ENCODE measurements at regions not wholly inside any gene's neighbourhood (a gene's known extent, or its start where the extent isn't known, plus 50 kb on each side); places are given as distances from the start of the nearest gene placed in this dataset.

- Histone ChIP-seq H3K4me3 (no peak overlapping the region), H3K4me1 (no peaks in the 10 kb centered on the region), H3K27ac (no peak overlapping the region), H3K4me2 (no peak overlapping the region), H3K9me3 (no peaks in the 10 kb centered on the region)
- ChIA-PET CTCF (no interaction called here), POLR2A (no interaction called here)
- TF ChIP-seq MAX (IDR thresholded peaks at IDR 0.05): no peak
- TF ChIP-seq HDAC2 (IDR thresholded peaks at IDR 0.05): no peak
- no peak for TF ChIP-seq FOSB (CRISPR knock-in tag; IDR thresholded peaks at IDR 0.05)
- TF ChIP-seq HOXA7 (CRISPR knock-in tag; IDR thresholded peaks at IDR 0.05): no peak
- no peak for TF ChIP-seq POLR2A (IDR thresholded peaks at IDR 0.05; ENCODE audit: low read length)
- TF ChIP-seq HES2 (IDR thresholded peaks at IDR 0.05): no peak
- TF ChIP-seq JUN (IDR thresholded peaks at IDR 0.05): no peak
- no peak for TF ChIP-seq ESRRA (IDR thresholded peaks at IDR 0.05; ENCODE audit: borderline replicate concordance, low read length)
- TF ChIP-seq SMC3 (IDR thresholded peaks at IDR 0.05): no peak
- TF ChIP-seq ATOH8 (CRISPR knock-in tag; IDR thresholded peaks at IDR 0.05; ENCODE audit: low read depth): no peak
- no peak for FAIRE-seq
- WGBS (ENCODE audit: missing lambda C conversion rate): 13% methylated on average over 7 of the region's 7 CpGs
- no peak for DNase-seq (ENCODE audit: low read depth in 1 of 2, low spot score in 1 of 2)
- no peak for ATAC-seq
Measured at GRCh38 chr2:12120281-12121150, 374.1 kb downstream of the LPIN1 start.

- Histone ChIP-seq H3K27ac (no peak overlapping the region), H3K4me2 (no peak overlapping the region), H3K4me1 (no peaks in the 10 kb centered on the region), H3K4me3 (no peak overlapping the region), H3K9me3 (no peaks in the 10 kb centered on the region)
- FAIRE-seq (no peak), ATAC-seq (no peak), DNase-seq (ENCODE audit: low read depth in 1 of 2, low spot score in 1 of 2) (no peak)
- CTCF ChIA-PET: no interaction called here
- 67% methylated on average over 1 of the region's 1 CpG for WGBS (ENCODE audit: missing lambda C conversion rate)
- TF ChIP-seq POLR2AphosphoS2 (conservative IDR thresholded peaks at IDR 0.05; ENCODE audit: low read length) (no peak), MAZ (IDR thresholded peaks at IDR 0.05; ENCODE audit: borderline replicate concordance, low read depth, low read length) (no peak), EP300 (IDR thresholded peaks at IDR 0.05) (no peak), ZC3H11A (IDR thresholded peaks at IDR 0.05) (no peak), EHMT2 (IDR thresholded peaks at IDR 0.05; ENCODE audit: low read depth) (no peak), FOSL2 (IDR thresholded peaks at IDR 0.05) (no peak), FOSL2 (CRISPR knock-in tag; IDR thresholded peaks at IDR 0.05) (no peak), PHF8 (IDR thresholded peaks at IDR 0.05; ENCODE audit: borderline replicate concordance, low read depth) (no peak), RARB (CRISPR knock-in tag; IDR thresholded peaks at IDR 0.05) (no peak), RCOR1 (IDR thresholded peaks at IDR 0.05; ENCODE audit: low read depth, low read length) (no peak), ELK1 (IDR thresholded peaks at IDR 0.05; ENCODE audit: low read depth, low read length) (no peak), MYC (IDR thresholded peaks at IDR 0.05; ENCODE audit: borderline replicate concordance, low read length) (no peak)
- POLR2A ChIA-PET: no interaction called here
Measured at GRCh38 chr2:12124790-12125189, 378.4 kb downstream of the LPIN1 start.

- Histone ChIP-seq H3K27ac (no peak overlapping the region), H3K9me3 (no peaks in the 10 kb centered on the region), H3K4me2 (no peak overlapping the region), H3K4me1 (no peaks in the 10 kb centered on the region), H3K4me3 (no peak overlapping the region)
- FAIRE-seq (no peak), ATAC-seq (no peak), DNase-seq (ENCODE audit: low read depth in 1 of 2, low spot score in 1 of 2) (no peak)
- 1% methylated on average over 3 of the region's 3 CpGs for WGBS (ENCODE audit: missing lambda C conversion rate)
- ChIA-PET CTCF (no interaction called here), POLR2A (no interaction called here)
- TF ChIP-seq POLR2A (IDR thresholded peaks at IDR 0.05; ENCODE audit: low read length) (no peak), JUNB (IDR thresholded peaks at IDR 0.05) (no peak), PBX3 (IDR thresholded peaks at IDR 0.05) (no peak), CTCF (IDR thresholded peaks at IDR 0.05) (no peak), KDM1A (IDR thresholded peaks at IDR 0.05; ENCODE audit: low read depth) (no peak), REST (IDR thresholded peaks at IDR 0.05) (no peak), CBX8 (IDR thresholded peaks at IDR 0.05) (no peak)
Measured at GRCh38 chr2:12126318-12126717, 379.9 kb downstream of the LPIN1 start.

Measured in A549 (cell line).